B cell (primary cell): ENCODE measurements at regions not wholly inside any gene's neighbourhood (a gene's known extent, or its start where the extent isn't known, plus 50 kb on each side); places are given as distances from the start of the nearest gene placed in this dataset.

Experiments
- ATAC-seq: fragments of 200-7000 bp; cut with Tn5 transposase; one replicate; pipeline ENCODE4 v1.10.0; 2021; ENCODE audit warnings: low read depth, mild to moderate bottlenecking, moderate number of reproducible peaks, moderate library complexity
- CTCF ChIA-PET: fragments of 350-600 bp; sonication (Branson Sonifier 250); formaldehyde crosslinking; loops from one replicate; lab custom pipeline; 2021; ENCODE audit warnings: antibody characterized with exemption, inconsistent platforms; lab: Charles Lee
- POLR2A ChIA-PET: fragments of 350-600 bp; sonication (Branson Sonifier 250); formaldehyde crosslinking; loops from one replicate; lab custom pipeline; 2021; ENCODE audit warnings: antibody characterized with exemption; lab: Charles Lee
- DNase-seq: peaks from one replicate; pipeline ENCODE4 v3.0.0; 2013
- H2AFZ ChIP-seq: 2 replicates; pipeline ENCODE4 v1.6.1; 2012; ENCODE audit warnings: mild to moderate bottlenecking, low read depth, low read length; ENCODE audit not compliant: insufficient read depth, poor library complexity, severe bottlenecking
- H3K27ac ChIP-seq, 2 donors: 1 replicate in 1 of 2; 2 replicates in 1 of 2; pipeline ENCODE4 v1.5.1; 2012 to 2013; ENCODE audit warnings: low read length in 2 of 2, mild to moderate bottlenecking in 2 of 2, moderate library complexity in 1 of 2
- H3K27me3 ChIP-seq, 4 experiments: fragments of 200-600 bp in 1 of 4; sonication (generic) in 1 of 4; replicated peaks in 1 of 4; 1 replicate in 2 of 4; 2 replicates in 2 of 4; pipeline versions ENCODE4 v1.6.1 to v1.7.0; 2013 to 2016; ENCODE audit warnings: low read length in 3 of 4, mild to moderate bottlenecking in 2 of 4, mixed read lengths in 1 of 4, moderate library complexity in 1 of 4; ENCODE audit not compliant: insufficient read depth in 4 of 4, control insufficient read depth in 3 of 4; ENCODE audit errors: control extremely low read depth in 1 of 4
- H3K36me3 ChIP-seq, 2 experiments: replicated peaks in 1 of 2; 1 replicate in 1 of 2; 2 replicates in 1 of 2; pipeline versions ENCODE4 v1.6.1 to v1.7.1; 2013; ENCODE audit warnings: low read length in 1 of 2; ENCODE audit not compliant: insufficient read depth in 2 of 2, control insufficient read depth in 1 of 2; ENCODE audit errors: control extremely low read depth in 1 of 2, extremely low read depth in 1 of 2
- H3K4me1 ChIP-seq, 2 donors: fragments of 200-600 bp in 1 of 2; sonication (generic) in 1 of 2; 1 replicate in 1 of 2; 2 replicates in 1 of 2; pipeline versions ENCODE4 v1.5.1 to v1.6.1; 2013 to 2017; ENCODE audit warnings: low read length in 2 of 2; ENCODE audit not compliant: control insufficient read depth in 2 of 2, insufficient read depth in 2 of 2
- H3K4me2 ChIP-seq: replicated peaks from 2 replicates; pipeline ENCODE3; 2012; ENCODE audit warnings: mild to moderate bottlenecking, low read depth, low read length; ENCODE audit not compliant: poor library complexity, severe bottlenecking
- H3K4me3 ChIP-seq, 5 experiments: fragments of 200-600 bp in 1 of 5; sonication (generic) in 1 of 5; 1 replicate in 3 of 5; 2 replicates in 2 of 5; pipeline versions ENCODE4 v1.5.1 to v1.7.0; 2011 to 2016; ENCODE audit warnings: low read length in 4 of 5, mild to moderate bottlenecking in 4 of 5, low read depth in 2 of 5, control low read depth in 1 of 5, moderate library complexity in 1 of 5; ENCODE audit not compliant: insufficient read depth in 1 of 5; ENCODE audit errors: control extremely low read depth in 1 of 5, extremely low read depth in 1 of 5
- H3K79me2 ChIP-seq: fragments of 200-600 bp; sonication (generic); one replicate; pipeline ENCODE4 v1.6.0; 2016; ENCODE audit warnings: low read length; ENCODE audit not compliant: control insufficient read depth, insufficient read depth
- H3K9ac ChIP-seq: fragments of 200-600 bp; sonication (generic); 2 replicates; pipeline ENCODE4 v1.6.1; 2017; ENCODE audit warnings: mild to moderate bottlenecking, low read length, moderate library complexity
- H3K9me3 ChIP-seq, 3 donors: one replicate each; pipeline versions ENCODE4 v1.6.1 to v1.7.1; 2013; ENCODE audit warnings: low read length in 2 of 3; ENCODE audit not compliant: control insufficient read depth in 2 of 3, insufficient read depth in 1 of 3; ENCODE audit errors: control extremely low read depth in 1 of 3
- H4K20me1 ChIP-seq: 2 replicates; pipeline ENCODE4 v1.6.0; 2012; ENCODE audit warnings: mild to moderate bottlenecking, low read length; ENCODE audit not compliant: insufficient read depth, control insufficient read depth, poor library complexity, severe bottlenecking
- H3K27ac Mint-ChIP-seq: one replicate; pipeline ENCODE4 v1.8.0; 2021; ENCODE audit warnings: mixed read lengths
- H3K27me3 Mint-ChIP-seq: one replicate; pipeline ENCODE4 v1.8.0; 2021; ENCODE audit warnings: mixed read lengths
- H3K4me1 Mint-ChIP-seq: one replicate; pipeline ENCODE4 v1.8.0; 2021; ENCODE audit warnings: mixed read lengths
- H3K4me3 Mint-ChIP-seq: one replicate; pipeline ENCODE4 v1.8.0; 2021; ENCODE audit warnings: mixed read lengths
- H3K9me3 Mint-ChIP-seq: one replicate; pipeline ENCODE4 v1.8.0; 2022; ENCODE audit warnings: mixed read lengths; ENCODE audit not compliant: insufficient read depth
- CTCF ChIP-seq: fragments of 200-600 bp; IDR thresholded peaks from one replicate; pipeline ENCODE4 v1.8.0; 2022; ENCODE audit warnings: antibody characterized with exemption, mild to moderate bottlenecking
- EZH2 ChIP-seq: IDR thresholded peaks from 2 replicates; pipeline ENCODE4 v1.6.1; 2012; ENCODE audit warnings: borderline replicate concordance, low read depth, mild to moderate bottlenecking, moderate library complexity, low read length; ENCODE audit not compliant: insufficient read depth, poor library complexity, severe bottlenecking
- WGBS: methylation state at CpG from one replicate; pipeline ENCODE4 v1.1.5; 2013; ENCODE audit warnings: missing lambda C conversion rate; ENCODE audit not compliant: insufficient coverage; 5-methylcytosine and 5-hydroxymethylcytosine counted together
- intact Hi-C: fragments of 100-400 bp; cut with micrococcal nuclease; formaldehyde crosslinking; loops from one replicate; pipeline ENCODE4 v1.10.0; 2022

- Mint-ChIP-seq H3K4me1 (peaks cover 42% of the 10 kb centered on the region), H3K27me3 (no peaks in the 10 kb centered on the region), H3K4me3 (peak overlapping the region; percentile 16), H3K9me3 (no peaks in the 10 kb centered on the region), H3K27ac (peak overlapping the region; percentile 28)
- Histone ChIP-seq H3K36me3 (no peaks in the 10 kb centered on the region), H3K9me3 (peaks cover 0 to 5% (median 0%) of the 10 kb centered on the region in 3 donors), H3K4me2 (peak overlapping the region; percentile 33), H4K20me1 (no peaks in the 10 kb centered on the region), H3K27me3 (no peaks in the 10 kb centered on the region), H2AFZ (peak overlapping the region; percentile 41), H3K4me3 (no peak overlapping the region), H3K79me2 (no peaks in the 10 kb centered on the region), H3K4me1 (peaks cover 24 to 36% of the 10 kb centered on the region in 2 donors), H3K27ac (peak overlapping the region in 1 of 2 donors; percentile 13), H3K9ac (no peak overlapping the region)
- intact Hi-C loops: no loop called here
- WGBS: no CpG with 5 or more reads among the region's 3 CpGs
- CTCF ChIA-PET: interaction anchor here (0.6 to 1.2 kb wide), 2 partner anchors 61 to 153 kb away, joined by 3 read pairs; no protein-coding TSS in a partner anchor
- DNase-seq (no peak), ATAC-seq (no peak)
- TF ChIP-seq CTCF: no peak
- no peak for TF ChIP-seq EZH2
- POLR2A ChIA-PET: no interaction called here
Measured at GRCh38 chr5:54691656-54692055, 174.1 kb downstream of the SNX18 start.

- Histone ChIP-seq H3K4me2 (peak overlapping the region; percentile 13), H2AFZ (no peak overlapping the region), H3K27me3 (no peaks in the 10 kb centered on the region), H3K27ac (no peak overlapping the region), H3K4me3 (no peak overlapping the region), H3K36me3 (no peaks in the 10 kb centered on the region), H3K4me1 (peaks cover 24 to 36% of the 10 kb centered on the region in 2 donors), H3K79me2 (no peaks in the 10 kb centered on the region), H3K9me3 (peaks cover 0 to 5% (median 0%) of the 10 kb centered on the region in 3 donors), H4K20me1 (no peaks in the 10 kb centered on the region), H3K9ac (no peak overlapping the region)
- CTCF ChIA-PET: interaction anchor here (1.1 to 1.7 kb wide), 3 partner anchors 79 to 177 kb away, joined by 3 to 4 read pairs (median 4); no protein-coding TSS in a partner anchor
- no CpG with 5 or more reads among the region's 3 CpGs for WGBS
- intact Hi-C loops: no loop called here
- TF ChIP-seq CTCF (no peak), EZH2 (no peak)
- no peaks in the 10 kb centered on the region for H3K27me3 Mint-ChIP-seq
- H3K27ac Mint-ChIP-seq: peak overlapping the region; percentile 53
- ATAC-seq: no peak
- POLR2A ChIA-PET: interaction anchor here (0.8 kb wide), 1 partner anchor 16 kb away, joined by 3 read pairs; no protein-coding TSS in a partner anchor
- H3K4me1 Mint-ChIP-seq: peaks cover 41% of the 10 kb centered on the region
- no peak for DNase-seq
- H3K9me3 Mint-ChIP-seq: no peaks in the 10 kb centered on the region
- peak overlapping the region; percentile 15 for H3K4me3 Mint-ChIP-seq
Measured at GRCh38 chr5:54689411-54690251, 172.1 kb downstream of the SNX18 start.
